DND-41 (cell line): ENCODE measurements at regions not wholly inside any gene's neighbourhood (a gene's known extent, or its start where the extent isn't known, plus 50 kb on each side); places are given as distances from the start of the nearest gene placed in this dataset.

Source experiments
- CTCF ChIP-seq: IDR thresholded peaks from 2 replicates; pipeline ENCODE4 v1.5.1; 2012; ENCODE audit warnings: borderline replicate concordance, low read length, moderate library complexity, mild to moderate bottlenecking; ENCODE audit not compliant: poor library complexity, severe bottlenecking; ENCODE audit errors: extremely low read depth
- EZH2 ChIP-seq: IDR thresholded peaks from 3 replicates; pipeline ENCODE4 v1.6.1; 2012; ENCODE audit warnings: borderline replicate concordance, low read depth, mild to moderate bottlenecking, moderate library complexity, low read length, inconsistent platforms; ENCODE audit not compliant: severe bottlenecking

- no peak for TF ChIP-seq CTCF
- no peak for TF ChIP-seq EZH2
Observed at GRCh38 chr4:29153642-29154041, 1566.5 kb upstream of the PCDH7 start.
